Esophagus squamous epithelium (tissue), 5 donors: ENCODE measurements at regions not wholly inside any gene's neighbourhood (a gene's known extent, or its start where the extent isn't known, plus 50 kb on each side); places are given as distances from the start of the nearest gene placed in this dataset.

Source experiments
- DNase-seq: peaks from one replicate; lab custom pipeline; 2025; lab: John Stamatoyannopoulos, UW
- H3K27ac ChIP-seq, 4 donors: fragments of 200-600 bp; sonication (generic); one replicate each; pipeline ENCODE4 v1.5.1; 2016 to 2019; ENCODE audit warnings: mild to moderate bottlenecking in 1 of 4
- H3K27me3 ChIP-seq, 4 donors: fragments of 200-600 bp; sonication (generic); 1 replicate in 3 of 4; 2 replicates in 1 of 4; pipeline versions ENCODE4 v1.5.1 to v1.6.0; 2017 to 2021; ENCODE audit warnings: antibody characterized with exemption in 1 of 4
- H3K36me3 ChIP-seq, 3 donors: fragments of 200-600 bp; sonication (generic); one replicate each; pipeline ENCODE4 v1.5.1; 2016 to 2019
- H3K4me1 ChIP-seq, 3 donors: fragments of 200-600 bp; sonication (generic); one replicate each; pipeline ENCODE4 v1.5.1; 2017 to 2019
- H3K4me3 ChIP-seq, 4 donors: fragments of 200-600 bp; sonication (generic); 1 replicate in 3 of 4; 2 replicates in 1 of 4; pipeline ENCODE4 v1.5.1; 2016 to 2019; ENCODE audit warnings: mild to moderate bottlenecking in 2 of 4, moderate library complexity in 1 of 4
- H3K9me3 ChIP-seq, 3 donors: fragments of 200-600 bp; sonication (generic); one replicate each; pipeline ENCODE4 v1.5.1; 2016 to 2019
- CTCF ChIP-seq, 6 experiments: fragments of 450-650 bp in 4 of 6; fragments of 200-600 bp in 2 of 6; sonication (generic) in 2 of 6; IDR thresholded peaks; one replicate each; pipeline ENCODE4 v1.5.1; 2016 to 2019; ENCODE audit warnings: antibody characterized with exemption in 6 of 6, mild to moderate bottlenecking in 4 of 6, moderate library complexity in 4 of 6
- POLR2A ChIP-seq, 4 donors: fragments of 450-650 bp; IDR thresholded peaks; one replicate each; pipeline ENCODE4 v1.6.1; 2017; ENCODE audit warnings: antibody characterized with exemption in 4 of 4, mild to moderate bottlenecking in 4 of 4, moderate library complexity in 3 of 4
- WGBS, 2 donors: methylation state at CpG; one replicate each; pipeline ENCODE4 v1.1.5; 2018; 5-methylcytosine and 5-hydroxymethylcytosine counted together
- intact Hi-C: fragments of 100-400 bp; cut with DNase I; formaldehyde crosslinking; loops from one replicate; pipeline ENCODE4 v1.15.0; 2022
- donor health status: DM: yes; HTN: yes; CAD: no.

GRCh38 chr2:236861944-236862343, 223.7 kb upstream of the COPS8 start:
- Histone ChIP-seq H3K9me3 (no peaks in the 10 kb centered on the region), H3K36me3 (no peaks in the 10 kb centered on the region), H3K4me1 (peaks cover 0 to 12% (median 0%) of the 10 kb centered on the region in 3 donors), H3K27ac (no peak overlapping the region), H3K4me3 (no peak overlapping the region), H3K27me3 (no peaks in the 10 kb centered on the region)
- TF ChIP-seq POLR2A (IDR thresholded peaks at IDR 0.05) (no peak), CTCF (IDR thresholded peaks at IDR 0.05) (no peak)
- DNase-seq: no peak
- intact Hi-C loops: no loop called here
- WGBS, 2 donors: 84 to 97% methylated on average over 2 of the region's 2 CpGs

- peaks cover 0 to 12% (median 0%) of the 10 kb centered on the region in 3 donors for H3K4me1 ChIP-seq
- H3K27ac ChIP-seq: peak overlapping the region in 2 of 4 donors; percentile 21 to 40
- H3K4me3 ChIP-seq: no peak overlapping the region
- intact Hi-C loops: no loop called here
- H3K9me3 ChIP-seq: no peaks in the 10 kb centered on the region
- WGBS, 2 donors: 55 to 92% methylated on average over 2 of the region's 2 CpGs
- TF ChIP-seq CTCF (IDR thresholded peaks at IDR 0.05): no peak
- TF ChIP-seq POLR2A (IDR thresholded peaks at IDR 0.05): no peak
- no peaks in the 10 kb centered on the region for H3K36me3 ChIP-seq
- no peaks in the 10 kb centered on the region for H3K27me3 ChIP-seq
- DNase-seq: no peak
These were observed 223.2 kb upstream of the COPS8 start for GRCh38 chr2:236862526-236862925.

- peaks cover 0 to 12% (median 0%) of the 10 kb centered on the region in 3 donors for H3K4me1 ChIP-seq
- H3K27ac ChIP-seq: peak overlapping the region in 2 of 4 donors; percentile 21 to 40
- H3K9me3 ChIP-seq: no peaks in the 10 kb centered on the region
- no peak overlapping the region for H3K4me3 ChIP-seq
- DNase-seq: no peak
- 57 to 83% methylated on average over 6 to 8 of the region's 9 CpGs for WGBS, 2 donors
- no peaks in the 10 kb centered on the region for H3K27me3 ChIP-seq
- intact Hi-C loops: no loop called here
- no peak for TF ChIP-seq POLR2A (IDR thresholded peaks at IDR 0.05)
- no peak for TF ChIP-seq CTCF (IDR thresholded peaks at IDR 0.05)
- H3K36me3 ChIP-seq: no peaks in the 10 kb centered on the region
These were observed 222.5 kb upstream of the COPS8 start for GRCh38 chr2:236862961-236863728.

- no peak overlapping the region for H3K4me3 ChIP-seq
- no peaks in the 10 kb centered on the region for H3K36me3 ChIP-seq
- no peak for DNase-seq
- peaks cover 0 to 12% (median 0%) of the 10 kb centered on the region in 3 donors for H3K4me1 ChIP-seq
- no peaks in the 10 kb centered on the region for H3K9me3 ChIP-seq
- H3K27ac ChIP-seq: no peak overlapping the region
- 50 to 72% methylated on average over 1 to 5 of the region's 5 CpGs for WGBS, 2 donors
- intact Hi-C loops: no loop called here
- TF ChIP-seq CTCF (IDR thresholded peaks at IDR 0.05) (no peak), POLR2A (IDR thresholded peaks at IDR 0.05) (no peak)
- no peaks in the 10 kb centered on the region for H3K27me3 ChIP-seq
These were observed 222.0 kb upstream of the COPS8 start for GRCh38 chr2:236863729-236864126.

- 91 to 96% methylated on average over 2 of the region's 2 CpGs for WGBS, 2 donors
- Histone ChIP-seq H3K4me1 (peaks cover 0 to 12% (median 0%) of the 10 kb centered on the region in 3 donors), H3K27ac (no peak overlapping the region), H3K4me3 (no peak overlapping the region), H3K27me3 (no peaks in the 10 kb centered on the region), H3K9me3 (no peaks in the 10 kb centered on the region), H3K36me3 (no peaks in the 10 kb centered on the region)
- intact Hi-C loops: no loop called here
- TF ChIP-seq CTCF (IDR thresholded peaks at IDR 0.05) (no peak), POLR2A (IDR thresholded peaks at IDR 0.05) (no peak)
- no peak for DNase-seq
These were observed 220.6 kb upstream of the COPS8 start for GRCh38 chr2:236865052-236865451.
